LNCaP clone FGC (cell line): ENCODE measurements at regions not wholly inside any gene's neighbourhood (a gene's known extent, or its start where the extent isn't known, plus 50 kb on each side); places are given as distances from the start of the nearest gene placed in this dataset.

ENCODE experiments used
- DNase-seq: peaks from one replicate; pipeline ENCODE4 v3.0.0-alpha.2; 2011; ENCODE audit warnings: low read depth
- H3K4me3 ChIP-seq: 2 replicates; pipeline ENCODE4 v1.5.1; 2011; ENCODE audit warnings: mild to moderate bottlenecking, low read depth, low read length, control low read depth
- TF ChIP-seq, protein P1 (sequence below): IDR thresholded peaks from 2 replicates; pipeline ENCODE4 v1.5.1; 2012; ENCODE audit warnings: mild to moderate bottlenecking; ENCODE audit not compliant: control insufficient read depth, insufficient read depth; ENCODE audit errors: extremely low read depth

DNA sequence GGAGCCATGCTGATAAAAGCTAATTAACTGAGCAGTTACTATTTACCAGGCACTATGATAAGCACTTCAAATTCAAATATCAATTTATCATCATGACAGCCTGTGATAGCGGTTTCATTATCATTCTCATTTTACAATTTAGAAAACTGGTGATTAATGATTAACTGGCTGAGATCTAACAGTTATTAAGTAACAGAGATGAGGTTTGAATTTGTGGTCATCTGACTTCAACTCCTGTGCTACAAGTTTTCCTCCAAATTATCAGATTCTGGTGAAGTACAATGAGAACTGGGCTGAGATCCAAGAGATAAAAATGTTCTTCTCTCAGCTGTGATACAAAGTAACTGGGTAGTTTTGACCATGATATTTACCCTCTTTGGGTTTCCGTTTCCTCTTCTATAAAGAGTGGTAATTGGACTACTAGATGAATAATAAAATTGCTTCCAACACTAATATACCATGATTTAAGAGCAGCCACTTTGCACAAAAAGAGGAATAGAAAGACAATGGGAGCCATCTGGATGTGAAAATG, 74.5 kb upstream of the CCNG1 start:
- no peak for DNase-seq
- H3K4me3 ChIP-seq, result no peak overlapping the region
- TF ChIP-seq, protein P1, sequence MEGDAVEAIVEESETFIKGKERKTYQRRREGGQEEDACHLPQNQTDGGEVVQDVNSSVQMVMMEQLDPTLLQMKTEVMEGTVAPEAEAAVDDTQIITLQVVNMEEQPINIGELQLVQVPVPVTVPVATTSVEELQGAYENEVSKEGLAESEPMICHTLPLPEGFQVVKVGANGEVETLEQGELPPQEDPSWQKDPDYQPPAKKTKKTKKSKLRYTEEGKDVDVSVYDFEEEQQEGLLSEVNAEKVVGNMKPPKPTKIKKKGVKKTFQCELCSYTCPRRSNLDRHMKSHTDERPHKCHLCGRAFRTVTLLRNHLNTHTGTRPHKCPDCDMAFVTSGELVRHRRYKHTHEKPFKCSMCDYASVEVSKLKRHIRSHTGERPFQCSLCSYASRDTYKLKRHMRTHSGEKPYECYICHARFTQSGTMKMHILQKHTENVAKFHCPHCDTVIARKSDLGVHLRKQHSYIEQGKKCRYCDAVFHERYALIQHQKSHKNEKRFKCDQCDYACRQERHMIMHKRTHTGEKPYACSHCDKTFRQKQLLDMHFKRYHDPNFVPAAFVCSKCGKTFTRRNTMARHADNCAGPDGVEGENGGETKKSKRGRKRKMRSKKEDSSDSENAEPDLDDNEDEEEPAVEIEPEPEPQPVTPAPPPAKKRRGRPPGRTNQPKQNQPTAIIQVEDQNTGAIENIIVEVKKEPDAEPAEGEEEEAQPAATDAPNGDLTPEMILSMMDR, result no peak

DNA sequence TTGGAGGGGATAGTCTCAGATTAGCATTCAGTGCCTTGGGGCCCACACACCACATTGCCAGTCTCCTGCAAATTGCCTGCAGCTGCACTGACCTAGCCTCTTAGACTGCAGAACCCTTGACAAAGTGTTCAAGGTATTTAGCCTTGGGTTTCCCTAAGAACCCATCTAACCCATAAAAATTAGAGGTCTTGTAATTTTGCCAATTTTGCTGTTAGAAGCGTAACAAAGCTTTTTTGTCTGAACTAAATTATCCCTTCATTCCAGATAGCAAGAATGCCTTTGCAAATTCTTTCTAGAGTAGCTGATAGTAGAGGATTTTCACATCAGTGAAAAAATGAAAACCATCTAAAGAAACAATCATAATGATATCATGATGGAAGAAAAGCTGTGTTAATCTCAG, 74.0 kb upstream of the CCNG1 start:
- DNase-seq, result no peak
- TF ChIP-seq, protein P1, result no peak
- no peak overlapping the region for H3K4me3 ChIP-seq

DNA sequence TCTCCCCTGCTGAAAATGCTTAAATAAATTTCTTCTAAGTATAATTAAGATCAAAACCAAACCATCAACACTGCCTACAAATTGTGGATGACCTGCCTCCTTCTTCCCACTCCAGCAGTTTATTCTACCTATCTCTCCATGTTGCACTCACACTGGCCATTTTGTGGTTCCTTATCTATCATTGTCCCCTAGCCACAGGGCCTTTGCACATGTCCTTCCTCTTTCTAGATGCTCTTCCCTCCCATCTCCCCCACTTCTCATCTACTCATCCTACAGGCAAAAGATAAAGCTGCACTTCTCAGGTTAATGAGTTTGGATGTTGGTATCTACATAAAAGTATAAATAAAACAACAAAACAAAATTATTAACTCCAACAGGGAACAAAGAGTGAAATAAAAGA, 70.6 kb upstream of the CCNG1 start:
- no peak overlapping the region for H3K4me3 ChIP-seq
- TF ChIP-seq, protein P1, result no peak
- no peak for DNase-seq

DNA sequence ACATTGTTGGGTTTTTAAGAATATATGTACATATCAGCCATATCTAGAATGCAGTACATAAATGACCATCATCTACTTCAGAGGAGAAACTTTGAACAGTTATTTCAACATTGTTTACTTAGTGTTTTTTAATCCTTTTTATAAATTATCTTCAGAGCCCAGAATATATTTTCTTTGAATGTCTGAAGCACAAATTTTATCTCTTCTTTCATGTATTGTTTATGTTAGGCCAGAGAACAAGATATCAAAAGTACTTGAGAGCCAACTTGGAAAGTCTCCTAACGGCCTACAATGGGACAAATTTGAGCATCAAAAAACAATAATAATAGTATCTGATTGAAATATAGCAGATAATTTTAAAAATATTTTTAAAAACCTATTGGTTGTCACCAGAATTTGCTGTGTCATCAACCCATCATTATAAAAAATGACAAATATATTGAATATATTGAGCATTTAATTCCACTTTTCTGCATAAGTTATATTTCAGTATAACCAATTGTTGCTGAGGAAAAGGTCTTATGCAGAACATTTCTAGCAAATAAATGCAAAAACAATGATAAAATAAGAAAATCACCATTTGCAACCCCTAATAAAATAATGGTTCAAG, 67.5 kb upstream of the CCNG1 start:
- TF ChIP-seq, protein P1, result no peak
- no peak overlapping the region for H3K4me3 ChIP-seq
- DNase-seq, result no peak

- no peak overlapping the region for H3K4me3 ChIP-seq
- TF ChIP-seq, protein P1, result no peak
- DNase-seq, result no peak
These were observed 63.8 kb upstream of the CCNG1 start for GRCh38 chr5:163373436-163374084.

DNA sequence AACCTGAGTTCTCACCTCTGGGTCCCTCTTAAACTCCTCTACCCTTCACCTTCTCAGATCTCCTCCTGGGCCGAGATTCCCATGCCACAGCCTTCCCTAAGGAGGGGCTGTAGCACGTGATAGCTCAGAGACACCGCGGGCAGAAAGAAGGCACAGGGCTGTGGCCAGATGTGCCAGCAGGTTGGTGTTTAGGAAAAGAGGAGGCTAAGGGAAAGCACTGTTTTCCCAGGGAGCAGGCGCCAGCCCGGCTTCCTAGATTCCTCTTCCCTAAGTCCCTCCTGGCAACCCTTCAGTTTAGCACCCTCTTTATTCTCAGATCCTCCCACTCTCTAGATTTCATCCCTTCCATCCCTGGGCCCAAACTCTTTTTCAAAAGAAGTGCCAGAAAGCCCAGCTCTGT, 59.4 kb upstream of the CCNG1 start:
- H3K4me3 ChIP-seq, result no peak overlapping the region
- TF ChIP-seq, protein P1, result no peak
- no peak for DNase-seq
